GM18861 (cell line): ENCODE measurements at regions not wholly inside any gene's neighbourhood (a gene's known extent, or its start where the extent isn't known, plus 50 kb on each side); places are given as distances from the start of the nearest gene placed in this dataset.

ENCODE experiments used
- ATAC-seq: cut with Tn5 transposase; IDR thresholded peaks from one replicate; pipeline ENCODE4 v1.9.1; 2021; ENCODE audit not compliant: unreplicated experiment

DNA sequence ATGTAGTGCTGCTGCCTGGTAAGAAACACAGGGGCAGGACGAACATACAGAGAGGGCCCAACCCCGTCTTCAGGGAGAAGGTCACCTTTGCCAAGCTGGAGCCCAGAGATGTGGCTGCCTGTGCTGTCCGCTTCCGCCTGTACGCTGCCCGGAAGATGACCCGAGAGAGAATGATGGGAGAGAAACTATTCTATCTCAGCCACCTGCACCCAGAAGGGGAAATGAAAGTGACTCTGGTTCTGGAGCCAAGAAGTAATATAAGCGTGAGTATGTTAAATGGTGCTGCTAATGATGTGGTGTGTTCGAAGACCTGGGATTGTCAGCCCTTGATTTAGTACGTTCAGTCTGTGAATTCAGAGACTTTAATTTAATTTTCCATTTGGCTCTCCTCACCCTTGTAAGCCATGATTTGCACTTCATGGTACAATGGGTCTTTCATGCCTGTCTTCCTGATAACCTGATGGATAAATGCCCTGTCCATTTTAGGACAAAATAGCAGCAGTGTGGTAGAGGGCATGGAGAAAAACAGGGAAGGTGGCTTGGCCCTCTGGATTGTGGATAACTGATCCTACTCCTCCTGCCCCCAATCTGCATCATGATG lies 318.9 kb downstream of the SNAPC1 start:
- peak; percentile 95 for ATAC-seq

GRCh38 chr14:62081951-62082350 lies 319.7 kb downstream of the SNAPC1 start:
- ATAC-seq, result no peak

- no peak for ATAC-seq
Measured at GRCh38 chr14:62082779-62083178, 320.6 kb downstream of the SNAPC1 start.

DNA sequence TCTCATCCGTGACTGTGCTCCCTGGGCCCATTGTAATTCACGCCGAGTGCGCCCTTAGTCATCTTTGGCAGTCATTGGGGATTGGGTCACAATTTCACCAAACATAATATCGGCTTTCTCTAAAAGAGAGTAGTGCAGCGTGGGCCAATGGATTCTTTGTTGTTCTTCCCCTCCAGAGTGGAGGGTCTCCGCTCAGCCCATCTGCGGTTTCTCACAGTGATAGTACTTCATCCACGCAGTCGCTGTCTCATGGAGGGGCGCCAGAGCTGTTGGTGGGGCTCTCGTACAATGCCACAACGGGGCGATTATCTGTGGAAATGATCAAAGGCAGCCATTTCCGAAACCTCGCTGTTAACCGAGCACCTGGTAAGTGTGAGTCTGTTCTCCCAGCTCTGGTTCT lies 321.8 kb downstream of the SNAPC1 start:
- no peak for ATAC-seq

DNA sequence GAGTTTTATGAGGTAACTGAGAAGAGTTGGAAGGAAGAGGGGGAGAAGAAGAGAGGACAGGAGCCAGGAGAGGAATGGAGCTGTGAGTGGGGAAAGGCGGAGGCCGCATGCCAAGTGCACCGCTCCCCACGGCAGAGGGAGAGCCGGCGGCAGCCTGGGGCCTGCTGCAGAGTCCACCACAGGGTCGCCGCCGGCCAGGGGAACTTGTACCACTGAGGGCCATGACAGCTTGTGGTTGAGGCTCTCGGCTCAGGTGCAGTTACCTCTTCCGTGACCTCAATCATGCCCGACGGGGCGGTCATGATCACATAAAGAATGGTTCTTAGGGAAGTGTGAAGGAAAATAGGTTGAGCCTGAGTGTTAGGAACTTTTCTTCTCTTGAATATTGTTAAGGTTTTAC lies 325.0 kb downstream of the SNAPC1 start:
- no peak for ATAC-seq

DNA sequence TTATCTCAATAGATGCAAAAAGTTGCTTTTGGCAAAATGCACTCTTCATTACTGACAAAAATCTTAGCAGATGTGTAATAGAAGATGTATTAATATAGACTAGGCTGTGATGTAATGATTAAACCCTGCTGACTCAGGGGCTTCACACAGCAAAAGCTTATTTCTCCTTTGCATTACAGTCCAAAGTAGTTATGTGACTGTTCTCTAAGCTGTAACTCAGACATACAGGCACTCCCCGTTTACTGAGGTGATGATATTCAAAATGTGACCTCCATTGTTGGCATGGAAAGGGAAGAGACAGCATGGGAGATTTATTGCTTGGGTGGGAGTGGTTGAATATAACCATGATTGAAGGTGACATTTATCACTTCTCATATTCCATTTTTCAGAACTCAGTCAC lies 331.5 kb downstream of the SNAPC1 start:
- ATAC-seq, result no peak

DNA sequence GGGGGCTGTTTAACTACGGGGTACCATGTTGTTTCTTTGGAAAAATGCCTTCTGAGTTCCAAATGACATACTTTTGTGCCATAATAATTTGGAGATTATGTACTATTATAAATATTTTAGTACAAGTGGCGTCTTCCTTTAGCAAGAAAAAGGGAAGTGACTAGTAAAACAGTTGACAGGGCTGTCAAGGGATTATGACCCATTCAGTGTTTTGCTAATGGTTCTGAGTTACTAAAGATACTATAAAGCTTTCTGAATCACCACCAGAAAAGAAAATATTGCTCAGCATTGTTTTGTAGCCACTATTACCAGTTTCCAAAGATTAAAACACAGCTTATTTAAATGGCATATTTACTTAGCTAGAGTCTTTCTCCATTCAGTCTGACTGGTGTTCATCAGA lies 334.9 kb downstream of the SNAPC1 start:
- no peak for ATAC-seq

GRCh38 chr14:62097824-62098223 lies 335.6 kb downstream of the SNAPC1 start:
- ATAC-seq, result no peak

GRCh38 chr14:62098357-62098756 lies 336.1 kb downstream of the SNAPC1 start:
- no peak for ATAC-seq

DNA sequence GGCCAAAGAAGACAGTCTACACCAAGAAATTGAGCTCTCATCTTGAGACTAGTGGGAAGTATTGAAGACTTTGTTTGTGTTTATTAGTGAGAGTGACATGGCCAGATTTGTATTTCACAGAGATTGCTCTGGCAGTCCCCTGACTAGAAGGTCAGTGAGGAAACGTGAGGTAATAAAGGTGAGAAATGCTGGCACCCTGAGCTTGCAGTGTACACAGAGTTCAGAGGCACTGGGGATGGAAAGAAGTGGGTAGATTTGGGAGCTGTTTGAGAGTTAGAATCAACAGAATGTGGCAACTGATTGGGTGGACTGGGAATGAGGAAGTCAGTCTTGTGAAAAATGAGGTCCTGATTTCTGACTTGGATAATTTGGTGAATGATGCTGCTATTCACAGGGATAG lies 336.9 kb downstream of the SNAPC1 start:
- no peak for ATAC-seq

- no peak for ATAC-seq
Measured at GRCh38 chr14:62101189-62101588, 339.0 kb downstream of the SNAPC1 start.

- no peak for ATAC-seq
Measured at GRCh38 chr14:62101673-62102348, 339.6 kb downstream of the SNAPC1 start.

DNA sequence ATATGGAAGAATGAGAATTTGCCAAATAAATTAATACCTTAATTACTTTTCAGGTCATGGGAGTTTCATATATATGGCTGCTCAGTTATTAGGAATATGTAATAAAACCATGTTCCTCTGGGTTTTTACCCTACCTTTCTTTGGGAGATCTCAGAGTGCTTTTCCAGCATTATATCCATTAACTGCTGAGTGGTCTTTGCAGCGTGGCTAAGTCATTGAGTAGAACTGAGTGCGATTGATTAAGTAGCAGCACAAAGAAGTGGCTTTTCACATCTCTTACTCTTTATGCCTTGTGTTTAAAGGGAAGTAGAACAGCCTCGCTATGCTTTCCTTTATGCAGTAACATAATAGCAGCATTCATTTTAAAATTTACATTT lies 340.1 kb downstream of the SNAPC1 start:
- no peak for ATAC-seq

- no peak for ATAC-seq
Measured at GRCh38 chr14:62103464-62103863, 341.2 kb downstream of the SNAPC1 start.

DNA sequence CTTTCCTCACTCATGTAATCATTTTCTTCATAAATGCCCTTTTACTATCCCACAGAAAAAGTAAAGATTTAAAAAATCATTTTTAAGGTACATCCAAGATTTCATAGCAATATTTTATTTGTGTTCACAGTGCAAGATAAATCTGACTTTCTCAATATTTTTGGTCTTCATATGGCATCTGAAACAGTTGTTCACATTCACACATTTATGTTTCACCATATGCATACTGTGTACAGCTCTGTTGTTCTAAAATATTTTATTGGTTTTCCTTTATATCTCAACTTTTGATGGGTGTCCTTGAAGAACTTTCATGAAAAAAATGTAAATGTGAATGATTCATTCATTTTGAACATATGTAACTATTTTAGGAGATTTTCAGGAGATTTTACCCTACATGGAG lies 348.7 kb downstream of the SNAPC1 start:
- no peak for ATAC-seq

DNA sequence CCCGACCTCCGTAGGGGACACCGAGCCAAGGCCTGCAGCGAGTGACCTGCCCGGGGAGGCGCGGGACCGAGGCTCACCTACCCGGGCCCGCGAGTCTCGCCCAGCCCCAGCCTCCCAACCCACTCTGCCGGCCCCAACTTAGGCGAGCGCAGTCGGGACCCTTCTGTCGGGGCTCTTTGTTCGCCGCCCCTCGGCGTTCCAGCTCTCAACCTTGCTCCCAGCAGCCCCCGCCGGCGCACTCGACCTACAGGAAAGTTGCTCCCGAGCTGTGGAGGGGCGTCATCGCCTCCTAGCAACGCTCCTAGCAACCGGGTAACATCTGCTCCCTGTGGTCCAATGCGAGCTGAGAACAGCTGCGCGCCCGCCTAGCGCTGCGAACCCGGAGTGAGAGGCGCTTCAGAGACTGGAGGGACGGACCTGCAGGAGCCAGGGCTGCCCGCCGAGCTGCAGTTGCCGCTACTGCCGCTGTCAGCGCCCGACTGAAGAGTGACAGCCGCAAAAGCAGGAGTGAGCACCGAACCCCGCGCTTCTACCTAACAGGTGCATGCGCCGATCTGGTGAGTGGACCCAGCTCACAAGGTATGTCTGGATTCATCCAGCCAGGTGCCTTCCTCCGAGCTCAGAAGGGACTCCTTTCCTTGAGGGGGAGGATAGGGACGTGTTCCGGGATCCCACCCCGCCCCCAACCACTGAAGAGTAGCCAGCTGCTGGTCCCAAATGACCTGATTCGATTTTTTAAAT lies 355.0 kb downstream of the SNAPC1 start:
- no peak for ATAC-seq

DNA sequence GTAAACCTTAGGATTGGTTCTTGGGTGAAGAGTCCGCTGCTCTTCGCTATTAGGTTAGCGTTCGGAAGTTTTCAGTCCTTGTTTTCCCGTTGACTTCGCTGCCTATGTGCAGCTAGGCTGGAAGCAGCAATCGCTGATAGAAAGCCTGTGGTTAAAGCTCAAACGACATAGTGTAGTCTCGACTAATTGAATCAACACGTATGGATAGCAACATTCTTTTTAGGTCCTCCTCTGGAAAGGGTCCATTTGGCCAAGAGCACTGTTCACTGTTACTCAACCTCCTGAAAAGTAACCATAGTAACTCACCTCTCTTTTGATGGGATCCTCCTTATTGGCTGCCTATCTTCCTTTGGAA lies 355.5 kb downstream of the SNAPC1 start:
- no peak for ATAC-seq

- ATAC-seq, result no peak
Measured at GRCh38 chr14:62118461-62118860, 356.2 kb downstream of the SNAPC1 start.

DNA sequence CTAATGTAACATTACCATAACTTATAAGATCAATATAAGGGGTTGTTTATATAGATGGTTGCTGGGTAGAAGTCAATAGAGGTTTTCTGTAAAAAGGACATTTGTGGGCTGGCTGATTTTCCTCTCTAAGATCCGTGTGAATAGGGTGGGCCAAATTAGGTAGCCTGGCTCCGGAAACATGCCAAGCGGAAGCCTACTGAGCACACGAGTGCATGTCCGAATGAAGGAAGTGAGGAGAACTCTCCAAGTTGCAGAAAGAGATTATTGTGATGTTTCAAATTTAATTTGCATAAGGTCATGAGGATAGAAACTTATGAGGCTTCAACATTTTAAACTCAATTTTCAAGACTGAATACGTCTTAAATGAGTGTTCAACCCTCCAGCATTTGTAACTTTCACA lies 356.7 kb downstream of the SNAPC1 start:
- no peak for ATAC-seq

GRCh38 chr14:62123961-62124360 lies 361.7 kb downstream of the SNAPC1 start:
- ATAC-seq, result no peak

DNA sequence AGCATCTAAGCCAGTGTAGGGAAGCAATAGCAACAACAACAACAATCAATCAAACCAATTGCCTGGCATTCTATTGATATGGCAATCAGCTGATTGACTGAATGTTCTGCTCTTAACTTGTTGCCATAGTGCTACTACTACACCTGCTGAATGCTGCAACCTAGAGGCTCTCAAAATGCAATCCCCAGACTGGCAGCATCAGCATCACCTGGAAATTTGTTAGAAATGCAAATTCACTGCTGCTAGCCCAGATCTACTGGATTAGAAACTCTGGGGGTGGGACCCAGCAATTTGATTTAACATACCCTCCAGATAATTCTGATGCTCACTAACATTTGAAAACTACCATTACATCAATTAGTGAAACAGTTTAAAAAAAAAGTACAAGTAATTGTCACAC lies 363.6 kb downstream of the SNAPC1 start:
- ATAC-seq, result no peak

- peak; percentile 76 for ATAC-seq
Measured at GRCh38 chr14:62126879-62127478, 364.8 kb downstream of the SNAPC1 start.
